SH-SY5Y (cell line): ENCODE measurements at regions not wholly inside any gene's neighbourhood (a gene's known extent, or its start where the extent isn't known, plus 50 kb on each side); places are given as distances from the start of the nearest gene placed in this dataset.

Experiments
- GATA2 ChIP-seq: IDR thresholded peaks from 2 replicates; pipeline ENCODE4 v1.6.1; 2011; ENCODE audit warnings: mild to moderate bottlenecking, low read depth, low read length
- GATA3 ChIP-seq: IDR thresholded peaks from 2 replicates; pipeline ENCODE4 v1.6.1; 2011; ENCODE audit warnings: low read depth, mild to moderate bottlenecking, low read length, moderate library complexity

DNA sequence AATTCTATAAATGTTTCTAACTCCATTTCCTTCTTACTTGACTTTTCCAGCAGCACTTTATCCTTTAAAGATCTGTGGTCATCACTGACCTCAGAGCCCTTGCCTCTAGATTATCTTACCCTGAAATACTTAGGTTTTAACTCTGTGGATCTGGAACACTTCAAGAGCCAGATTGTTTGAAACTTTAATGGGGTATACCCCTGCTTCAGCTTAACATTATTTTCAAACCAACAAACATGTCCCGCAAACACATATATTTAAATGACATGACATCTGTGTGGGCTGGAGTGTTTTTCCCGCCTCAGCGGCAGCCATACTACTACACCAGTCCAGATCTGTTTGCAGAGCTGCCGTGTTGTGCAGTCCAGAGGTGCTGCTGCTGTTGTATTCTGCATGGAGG, 252.0 kb upstream of the TPM1 start:
- TF ChIP-seq GATA3 (no peak), GATA2 (no peak)
